Thyroid gland (tissue), 4 donors: ENCODE measurements at regions not wholly inside any gene's neighbourhood (a gene's known extent, or its start where the extent isn't known, plus 50 kb on each side); places are given as distances from the start of the nearest gene placed in this dataset.

Experiments used
- POLR2A ChIP-seq, 2 donors: fragments of 450-650 bp; IDR thresholded peaks; one replicate each; pipeline ENCODE4 v1.6.1; 2017; ENCODE audit warnings: antibody characterized with exemption in 2 of 2, mild to moderate bottlenecking in 2 of 2, moderate library complexity in 1 of 2
- TF ChIP-seq, protein P1 (sequence below), 6 experiments: fragments of 200-600 bp in 3 of 6; fragments of 450-650 bp in 3 of 6; sonication (generic) in 3 of 6; IDR thresholded peaks; one replicate each; pipeline ENCODE4 v1.5.1; 2016 to 2019; ENCODE audit warnings: antibody characterized with exemption in 6 of 6, mild to moderate bottlenecking in 2 of 6, inconsistent platforms in 1 of 6, moderate library complexity in 1 of 6

DNA sequence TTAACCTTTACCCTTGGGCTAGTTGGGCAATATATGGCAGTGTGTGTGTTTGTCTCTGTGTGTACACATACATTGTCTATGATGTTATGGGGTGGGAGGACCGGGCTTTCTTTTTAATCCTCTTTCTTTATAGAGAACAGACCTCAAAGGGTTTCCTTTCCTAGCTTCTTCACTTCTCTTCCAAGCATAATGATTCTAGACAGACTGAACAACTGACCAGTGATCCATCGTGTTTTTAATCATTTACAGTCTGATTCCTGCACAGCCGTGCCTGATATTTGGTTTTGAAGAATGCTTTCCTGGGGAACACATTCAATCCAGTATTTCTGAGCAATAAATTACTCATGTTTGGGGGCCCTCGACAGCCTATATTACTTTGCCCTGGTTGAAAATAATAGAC lies 481.1 kb upstream of the DCN start:
- TF ChIP-seq, protein P1, sequence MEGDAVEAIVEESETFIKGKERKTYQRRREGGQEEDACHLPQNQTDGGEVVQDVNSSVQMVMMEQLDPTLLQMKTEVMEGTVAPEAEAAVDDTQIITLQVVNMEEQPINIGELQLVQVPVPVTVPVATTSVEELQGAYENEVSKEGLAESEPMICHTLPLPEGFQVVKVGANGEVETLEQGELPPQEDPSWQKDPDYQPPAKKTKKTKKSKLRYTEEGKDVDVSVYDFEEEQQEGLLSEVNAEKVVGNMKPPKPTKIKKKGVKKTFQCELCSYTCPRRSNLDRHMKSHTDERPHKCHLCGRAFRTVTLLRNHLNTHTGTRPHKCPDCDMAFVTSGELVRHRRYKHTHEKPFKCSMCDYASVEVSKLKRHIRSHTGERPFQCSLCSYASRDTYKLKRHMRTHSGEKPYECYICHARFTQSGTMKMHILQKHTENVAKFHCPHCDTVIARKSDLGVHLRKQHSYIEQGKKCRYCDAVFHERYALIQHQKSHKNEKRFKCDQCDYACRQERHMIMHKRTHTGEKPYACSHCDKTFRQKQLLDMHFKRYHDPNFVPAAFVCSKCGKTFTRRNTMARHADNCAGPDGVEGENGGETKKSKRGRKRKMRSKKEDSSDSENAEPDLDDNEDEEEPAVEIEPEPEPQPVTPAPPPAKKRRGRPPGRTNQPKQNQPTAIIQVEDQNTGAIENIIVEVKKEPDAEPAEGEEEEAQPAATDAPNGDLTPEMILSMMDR (IDR thresholded peaks at IDR 0.05): no peak
- TF ChIP-seq POLR2A (IDR thresholded peaks at IDR 0.05): no peak
